H1 (cell line): ENCODE measurements at regions not wholly inside any gene's neighbourhood (a gene's known extent, or its start where the extent isn't known, plus 50 kb on each side); places are given as distances from the start of the nearest gene placed in this dataset.

Experiments
- CTCF ChIA-PET: fragments of 300-600 bp; sonication (Branson Sonifier 250); formaldehyde crosslinking; loops from one replicate; lab custom pipeline; 2021; ENCODE audit not compliant: partially characterized antibody; lab: Charles Lee
- POLR2A ChIA-PET: fragments of 300-600 bp; sonication (Branson Sonifier 250); formaldehyde crosslinking; loops from one replicate; lab custom pipeline; 2021; ENCODE audit warnings: inconsistent platforms; ENCODE audit not compliant: partially characterized antibody; lab: Charles Lee
- DNase-seq, 2 experiments: peaks; one replicate each; pipeline versions ENCODE4 v3.0.0 to v3.0.0-alpha.2; 2010 to 2022; ENCODE audit warnings: low spot score in 2 of 2, low read depth in 1 of 2, mixed read lengths in 1 of 2
- FAIRE-seq: peaks from 2 replicates; lab custom pipeline; 2011; peaks lifted over from hg19 to GRCh38; lab: Jason Lieb, UNC
- H2AFZ ChIP-seq: 2 replicates; pipeline ENCODE4 v1.8.1; 2012; ENCODE audit warnings: low read length, inconsistent platforms
- H2AK5ac ChIP-seq: 2 replicates; pipeline ENCODE4 v1.6.1; 2013; ENCODE audit warnings: low read depth, low read length
- H2BK120ac ChIP-seq: replicated peaks from 2 replicates; pipeline ENCODE3; 2013; ENCODE audit warnings: low read depth, low read length, inconsistent platforms
- H2BK12ac ChIP-seq: 2 replicates; pipeline ENCODE4 v1.6.1; 2013; ENCODE audit warnings: low read depth, low read length
- H2BK15ac ChIP-seq: 2 replicates; pipeline ENCODE4 v1.6.1; 2013; ENCODE audit warnings: low read length
- H2BK20ac ChIP-seq: 2 replicates; pipeline ENCODE4 v1.6.1; 2013; ENCODE audit warnings: low read length
- H2BK5ac ChIP-seq: 2 replicates; pipeline ENCODE4 v1.6.1; 2013; ENCODE audit warnings: low read depth, low read length
- H3K14ac ChIP-seq: 2 replicates; pipeline ENCODE4 v1.6.1; 2013; ENCODE audit warnings: inconsistent platforms; ENCODE audit not compliant: insufficient read length
- H3K18ac ChIP-seq: 2 replicates; pipeline ENCODE4 v1.6.1; 2013; ENCODE audit warnings: low read length; ENCODE audit errors: extremely low read depth
- H3K23ac ChIP-seq: 2 replicates; pipeline ENCODE4 v1.6.1; 2013; ENCODE audit warnings: inconsistent platforms; ENCODE audit not compliant: insufficient read length
- H3K23me2 ChIP-seq: 2 replicates; pipeline ENCODE4 v1.6.1; 2013; ENCODE audit warnings: low read depth, low read length
- H3K27ac ChIP-seq: 2 replicates; pipeline ENCODE4 v1.6.1; 2011; ENCODE audit warnings: low read depth, low read length, inconsistent platforms
- H3K27me3 ChIP-seq, 4 experiments: replicated peaks in 1 of 4; 1 replicate in 1 of 4; 2 replicates in 3 of 4; pipeline versions ENCODE4 v1.6.1 to v1.8.1; 2011 to 2013; ENCODE audit warnings: low read length in 3 of 4, mild to moderate bottlenecking in 3 of 4, inconsistent platforms in 2 of 4, mixed read lengths in 2 of 4, moderate library complexity in 1 of 4; ENCODE audit not compliant: control insufficient read depth in 3 of 4, insufficient read depth in 3 of 4; ENCODE audit errors: extremely low read depth in 1 of 4
- H3K36me3 ChIP-seq, 4 experiments: 2 replicates each; pipeline versions ENCODE4 v1.6.1 to v1.8.1; 2011 to 2013; ENCODE audit warnings: mild to moderate bottlenecking in 4 of 4, low read length in 3 of 4, moderate library complexity in 2 of 4, control low read depth in 1 of 4, inconsistent platforms in 1 of 4; ENCODE audit not compliant: insufficient read depth in 4 of 4, control insufficient read depth in 2 of 4
- H3K4ac ChIP-seq: replicated peaks from 2 replicates; pipeline ENCODE3; 2013; ENCODE audit warnings: low read length, low read depth, mixed read lengths, inconsistent platforms; ENCODE audit not compliant: insufficient read length
- H3K4me1 ChIP-seq, 4 experiments: replicated peaks in 1 of 4; 1 replicate in 1 of 4; 2 replicates in 3 of 4; pipeline versions ENCODE4 v1.6.1 to v1.8.1; 2011 to 2013; ENCODE audit warnings: low read length in 3 of 4, inconsistent platforms in 2 of 4, mixed read lengths in 1 of 4; ENCODE audit not compliant: insufficient read depth in 4 of 4, control insufficient read depth in 3 of 4
- H3K4me2 ChIP-seq, 2 experiments: 2 replicates each; pipeline versions ENCODE4 v1.6.1 to v1.8.1; 2011 to 2013; ENCODE audit warnings: low read depth in 2 of 2, low read length in 2 of 2, control low read depth in 1 of 2, inconsistent platforms in 1 of 2, mild to moderate bottlenecking in 1 of 2; ENCODE audit not compliant: insufficient read depth in 1 of 2
- H3K4me3 ChIP-seq, 4 experiments: fragments of 200-600, 300-600 bp in 1 of 4; sonication (generic), shearing (Covaris generic), sonication (Bioruptor Twin) in 1 of 4; 2 replicates each; pipeline versions ENCODE4 v1.5.1 to v1.8.1; 2011 to 2016; ENCODE audit warnings: low read length in 4 of 4, low read depth in 3 of 4, control low read depth in 2 of 4, inconsistent platforms in 2 of 4, mild to moderate bottlenecking in 2 of 4, mixed read lengths in 1 of 4, moderate library complexity in 1 of 4; ENCODE audit not compliant: insufficient read depth in 2 of 4; ENCODE audit errors: extremely low read depth in 1 of 4
- H3K56ac ChIP-seq: replicated peaks from 2 replicates; pipeline ENCODE3; 2013; ENCODE audit warnings: low read depth, mild to moderate bottlenecking, mixed read lengths, low read length, inconsistent platforms; ENCODE audit not compliant: insufficient read length
- H3K79me1 ChIP-seq: 2 replicates; pipeline ENCODE4 v1.6.1; 2013; ENCODE audit warnings: low read depth, low read length, control low read depth
- H3K79me2 ChIP-seq, 2 experiments: 2 replicates each; pipeline versions ENCODE4 v1.6.1 to v1.8.1; 2012 to 2013; ENCODE audit warnings: low read length in 2 of 2, mild to moderate bottlenecking in 2 of 2, inconsistent platforms in 1 of 2; ENCODE audit not compliant: insufficient read depth in 2 of 2, control insufficient read depth in 1 of 2
- H3K9ac ChIP-seq, 4 experiments: replicated peaks in 1 of 4; 1 replicate in 1 of 4; 2 replicates in 3 of 4; pipeline versions ENCODE4 v1.6.1 to v1.8.1; 2011 to 2013; ENCODE audit warnings: low read depth in 3 of 4, low read length in 3 of 4, control low read depth in 2 of 4, mild to moderate bottlenecking in 2 of 4, moderate library complexity in 2 of 4, inconsistent platforms in 1 of 4; ENCODE audit errors: extremely low read depth in 1 of 4
- H3K9me3 ChIP-seq, 2 experiments: 2 replicates each; pipeline versions ENCODE4 v1.6.1 to v1.8.1; 2012 to 2013; ENCODE audit warnings: mild to moderate bottlenecking in 2 of 2, moderate library complexity in 2 of 2, control low read depth in 1 of 2, inconsistent platforms in 1 of 2, low read depth in 1 of 2, low read length in 1 of 2, mixed read lengths in 1 of 2; ENCODE audit not compliant: insufficient read depth in 2 of 2
- H4K20me1 ChIP-seq, 2 experiments: replicated peaks in 1 of 2; 2 replicates each; pipeline versions ENCODE3 to v1.8.1; 2011 to 2013; ENCODE audit warnings: inconsistent platforms in 2 of 2, low read length in 2 of 2, mild to moderate bottlenecking in 1 of 2; ENCODE audit not compliant: insufficient read depth in 2 of 2, control insufficient read depth in 1 of 2
- H4K5ac ChIP-seq: 2 replicates; pipeline ENCODE4 v1.6.1; 2013; ENCODE audit warnings: low read length, low read depth, mixed read lengths, inconsistent platforms; ENCODE audit not compliant: insufficient read length
- H4K8ac ChIP-seq: 2 replicates; pipeline ENCODE4 v1.8.0; 2013; ENCODE audit warnings: mild to moderate bottlenecking, moderate library complexity, low read length, inconsistent platforms; ENCODE audit not compliant: insufficient read depth; ENCODE audit errors: extremely low read depth
- H4K91ac ChIP-seq: replicated peaks from 2 replicates; pipeline ENCODE3; 2013; ENCODE audit warnings: low read length, mixed read lengths, inconsistent platforms; ENCODE audit not compliant: insufficient read length
- POU5F1 ChIP-seq: IDR thresholded peaks from 2 replicates; pipeline ENCODE4 v1.6.1; 2011; ENCODE audit warnings: low read depth, mild to moderate bottlenecking, low read length, moderate library complexity
- RFX5 ChIP-seq: IDR thresholded peaks from 2 replicates; pipeline ENCODE4 v1.6.1; 2011; ENCODE audit warnings: low read depth, low read length, improper control_type of control experiment, borderline replicate concordance
- WGBS, 2 experiments: shearing (Covaris generic) in 1 of 2; methylation state at CpG; one replicate each; pipeline versions ENCODE4 v1.1.6 to v1.1.7; 2013 to 2015; ENCODE audit warnings: low lambda C conversion rate in 2 of 2, mixed read lengths in 2 of 2, inconsistent platforms in 1 of 2, low coverage in 1 of 2, missing lambda C conversion rate in 1 of 2; ENCODE audit not compliant: insufficient replicate concordance in 2 of 2, insufficient coverage in 1 of 2, insufficient read length in 1 of 2; ENCODE audit errors: extremely low coverage in 1 of 2, missing lambda C conversion rate in 1 of 2; 5-methylcytosine and 5-hydroxymethylcytosine counted together

DNA sequence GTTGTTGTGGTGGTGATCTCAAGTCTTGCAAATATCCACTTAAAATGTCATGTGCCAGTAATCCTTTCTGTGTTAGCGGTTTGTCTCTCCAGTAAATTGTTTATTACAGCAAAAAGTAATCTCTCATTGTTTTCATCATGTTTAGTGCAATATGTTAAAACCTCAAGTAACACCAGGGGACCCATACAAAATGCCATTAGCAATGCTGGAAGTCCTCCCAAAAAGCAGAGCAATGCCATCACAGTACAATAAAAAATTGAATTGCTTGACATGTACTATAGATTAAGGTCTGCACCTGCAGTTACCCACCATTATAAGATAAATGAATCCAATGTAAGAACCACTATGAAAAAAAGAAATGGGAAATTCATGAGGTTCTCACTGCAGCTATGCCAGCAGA lies 1606.5 kb downstream of the BRINP3 start:
- Histone ChIP-seq H4K91ac (no peak overlapping the region), H3K4me1 (no peaks in the 10 kb centered on the region), H3K9ac (no peak overlapping the region), H3K36me3 (no peaks in the 10 kb centered on the region), H3K14ac (no peak overlapping the region), H4K5ac (no peak overlapping the region), H3K27ac (no peak overlapping the region), H3K9me3 (no peaks in the 10 kb centered on the region), H2AFZ (no peak overlapping the region), H2AK5ac (no peak overlapping the region), H4K8ac (no peak overlapping the region), H2BK120ac (no peak overlapping the region), H3K18ac (no peak overlapping the region), H2BK5ac (no peak overlapping the region), H2BK15ac (no peak overlapping the region), H3K56ac (no peak overlapping the region), H3K23ac (no peak overlapping the region), H3K79me2 (no peaks in the 10 kb centered on the region), H3K27me3 (no peaks in the 10 kb centered on the region), H3K4me2 (no peak overlapping the region), H3K4ac (no peak overlapping the region), H3K4me3 (no peak overlapping the region), H3K79me1 (no peaks in the 10 kb centered on the region), H4K20me1 (no peaks in the 10 kb centered on the region), H2BK12ac (no peak overlapping the region), H2BK20ac (no peak overlapping the region), H3K23me2 (no peaks in the 10 kb centered on the region)
- POLR2A ChIA-PET = no interaction called here
- no peak for DNase-seq
- WGBS, 2 experiments = 95% methylated on average over 1 of the region's 1 CpG; no CpG with 5 or more reads in 1 of the 2 experiments
- FAIRE-seq = no peak
- CTCF ChIA-PET = interaction anchor here (1.5 kb wide), 1 partner anchor 32 kb away, joined by 3 read pairs; no protein-coding TSS in a partner anchor
- TF ChIP-seq RFX5 (no peak), POU5F1 (no peak)
